ENCODE measurements at regions not wholly inside any gene's neighbourhood (a gene's known extent, or its start where the extent isn't known, plus 50 kb on each side); places are given as distances from the start of the nearest gene placed in this dataset.
"Not testable (repeated sequence)": the region's sequence is repeated elsewhere in the genome, so short reads cannot be mapped to it uniquely, and the experiment has no call there.

DNA sequence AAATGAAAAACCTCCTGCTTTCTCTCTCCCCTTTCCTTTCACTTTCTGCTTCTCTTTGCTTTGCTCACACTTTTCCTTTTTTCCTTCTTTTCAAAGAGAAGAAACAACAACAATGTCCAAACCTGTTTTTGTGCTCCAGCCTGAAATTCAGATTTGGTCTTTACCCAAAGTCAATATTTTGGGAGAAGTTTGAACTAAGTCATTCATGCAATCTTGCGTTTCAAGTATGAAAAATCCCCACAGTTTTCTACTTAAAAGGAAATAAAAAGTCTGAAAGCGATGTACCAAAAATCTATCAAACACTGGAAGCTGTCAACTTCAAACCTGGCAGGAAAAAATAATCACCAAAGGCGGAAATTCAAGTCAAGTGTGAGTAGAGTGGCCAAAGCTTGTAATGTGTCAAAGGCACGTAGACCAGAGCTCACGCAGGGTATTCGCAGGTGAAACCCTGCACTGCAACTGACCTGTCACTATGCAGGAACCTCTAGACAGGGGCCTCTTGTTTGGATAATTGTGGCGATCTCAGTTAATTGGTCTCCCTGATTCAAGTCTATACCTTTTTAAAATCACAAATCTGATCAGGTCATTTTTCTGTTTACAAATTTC lies 118.8 kb upstream of the GALNT15 start:
- DNase-seq, result no peak

DNA sequence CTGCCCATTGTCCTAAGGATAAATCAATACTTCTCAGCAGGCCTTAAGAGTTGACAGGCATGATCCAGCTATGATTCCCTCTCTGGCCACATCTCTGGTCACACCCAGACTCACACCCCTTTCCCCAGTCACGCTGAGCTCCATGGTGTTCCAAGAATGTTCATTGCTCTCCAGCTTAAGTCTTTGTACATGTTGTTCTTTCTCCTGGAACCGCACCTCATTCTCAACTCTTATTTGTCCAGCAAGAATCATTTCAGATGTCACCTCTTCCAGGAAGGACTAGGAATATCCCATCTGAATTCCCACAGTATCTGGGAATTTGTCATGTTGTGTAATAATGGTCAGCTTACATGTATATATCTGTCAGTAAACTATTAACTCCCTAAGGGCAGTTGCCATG lies 118.3 kb upstream of the GALNT15 start:
- no peak for DNase-seq

DNA sequence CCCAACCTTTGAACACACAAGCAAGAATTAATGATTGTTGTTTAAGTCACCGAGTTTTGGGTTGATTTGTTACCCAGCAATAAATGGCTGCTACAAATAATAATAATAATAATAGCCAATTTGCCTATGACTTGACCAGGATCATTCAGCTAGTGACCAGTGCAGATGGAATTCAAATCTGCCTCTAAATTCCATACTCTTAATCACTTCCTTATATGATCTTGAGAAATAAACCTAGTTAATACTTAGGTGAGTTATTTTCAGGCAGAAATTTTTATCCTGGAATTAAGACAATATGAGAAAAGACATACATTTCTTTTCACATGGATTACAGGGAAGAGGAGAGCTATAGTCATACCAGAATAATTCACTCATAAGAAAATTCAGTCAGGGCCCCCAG lies 116.0 kb upstream of the GALNT15 start:
- DNase-seq, result no peak

DNA sequence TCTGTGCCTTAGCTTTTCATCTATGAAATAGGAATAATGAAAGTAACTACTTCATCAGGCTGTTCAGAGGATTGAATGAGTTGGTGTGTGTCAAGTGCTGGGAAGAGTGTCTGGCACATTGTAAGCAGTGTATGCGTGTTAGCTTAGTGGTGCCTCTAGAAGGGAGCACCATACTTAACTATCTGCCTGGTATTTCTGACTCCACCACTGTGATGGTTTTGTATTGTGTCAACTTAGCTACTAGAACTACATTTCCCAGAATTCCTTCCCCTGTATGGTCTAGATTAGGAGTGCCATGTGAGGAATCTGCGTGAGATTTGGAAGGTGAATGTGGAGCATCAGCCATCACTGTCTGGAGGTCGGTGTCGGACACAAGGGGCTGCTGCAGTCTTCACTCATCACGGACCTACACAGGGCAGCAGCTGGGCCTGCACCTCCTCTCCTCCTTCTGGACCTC lies 115.4 kb upstream of the GALNT15 start:
- no peak for DNase-seq

DNA sequence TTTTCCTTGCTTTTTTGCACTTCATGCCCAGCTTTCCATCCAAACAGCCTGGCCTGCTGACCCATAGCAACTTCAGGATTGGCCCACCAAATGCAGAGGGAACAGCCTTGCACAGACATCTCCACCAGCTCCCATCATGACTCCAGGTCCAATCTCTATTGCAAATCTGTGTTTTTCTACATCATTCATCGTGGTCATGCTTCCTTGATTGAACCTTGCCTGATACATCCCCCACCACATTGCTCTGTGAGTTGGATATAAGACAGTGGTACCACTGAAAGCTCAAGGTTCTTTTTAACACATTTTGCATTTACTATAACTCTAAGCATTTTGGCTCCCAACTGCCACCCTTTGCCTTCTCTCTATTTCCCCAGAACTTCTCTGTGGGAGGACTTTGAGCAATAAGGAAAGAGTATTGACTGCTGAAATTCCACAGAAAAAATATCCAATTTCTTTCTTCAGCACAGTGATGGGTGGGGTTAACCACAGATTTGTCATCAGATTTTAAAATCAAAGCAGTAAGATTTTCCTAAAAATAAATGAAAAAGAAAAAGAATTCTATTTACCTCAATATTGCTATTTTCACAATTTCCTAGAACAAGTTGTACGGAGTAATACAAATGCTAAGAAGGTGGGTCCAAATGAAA lies 114.6 kb upstream of the GALNT15 start:
- no peak for DNase-seq

DNA sequence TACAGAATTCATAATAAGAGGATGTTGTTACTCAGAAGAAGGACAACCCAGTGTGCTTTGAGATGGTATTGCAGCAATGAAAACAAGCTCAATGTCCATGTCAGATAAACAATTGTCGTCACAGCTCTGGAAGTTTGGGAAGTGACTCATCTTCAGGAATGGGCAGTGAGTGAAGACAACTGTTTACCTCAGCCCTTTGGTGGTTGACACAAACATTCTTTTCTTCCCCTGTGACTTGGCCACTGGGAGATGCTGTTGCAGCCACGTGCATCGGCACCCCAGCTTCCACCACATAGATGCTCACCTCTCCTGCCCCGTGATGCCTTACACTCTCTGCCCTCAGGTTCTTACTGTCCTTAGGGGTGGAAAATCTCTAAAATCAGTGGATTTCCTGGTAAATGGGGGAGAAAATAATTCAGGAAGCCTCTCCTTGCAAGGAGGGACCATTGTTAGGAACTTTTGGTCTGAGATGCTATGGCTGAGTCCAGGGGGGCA lies 114.1 kb upstream of the GALNT15 start:
- DNase-seq, result no peak

DNA sequence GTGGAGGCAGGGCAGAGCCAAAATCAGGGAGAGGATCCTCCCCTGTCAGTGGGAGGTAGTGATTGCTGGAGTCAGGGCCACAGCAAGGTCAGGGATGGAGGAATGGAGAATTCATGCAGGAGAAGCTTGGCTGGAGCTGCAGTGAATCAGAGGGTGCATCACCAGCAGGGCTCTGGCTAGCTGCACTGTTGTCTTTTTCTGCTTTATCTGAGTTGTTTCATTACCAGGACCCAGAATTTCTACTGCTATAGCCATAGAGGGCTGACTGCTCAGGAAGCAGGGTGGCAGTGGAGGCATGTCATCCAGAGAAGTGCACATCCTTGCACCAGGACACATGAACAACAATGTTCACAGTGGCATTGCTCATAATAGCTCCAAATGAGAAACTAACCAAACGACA lies 113.5 kb upstream of the GALNT15 start:
- DNase-seq, result no peak

DNA sequence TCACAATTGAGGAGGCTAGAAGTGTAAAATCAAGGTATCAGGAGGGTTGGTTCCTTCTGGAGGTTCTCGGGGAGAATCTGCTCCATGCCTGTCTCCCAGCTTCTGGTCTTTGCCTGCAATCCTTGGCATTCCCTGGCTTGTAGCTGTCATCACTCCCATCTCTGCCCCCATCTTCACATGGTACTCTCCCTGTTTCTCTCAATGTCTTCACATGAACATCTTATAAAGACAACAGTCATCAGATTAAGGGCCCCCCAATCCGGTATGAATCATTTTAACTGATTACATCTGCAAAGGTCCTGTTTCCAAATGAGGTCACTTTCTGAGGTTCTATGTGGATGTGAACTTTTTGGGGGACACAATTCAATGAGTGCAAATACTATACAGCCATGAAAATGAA lies 113.0 kb upstream of the GALNT15 start:
- no peak for DNase-seq

DNA sequence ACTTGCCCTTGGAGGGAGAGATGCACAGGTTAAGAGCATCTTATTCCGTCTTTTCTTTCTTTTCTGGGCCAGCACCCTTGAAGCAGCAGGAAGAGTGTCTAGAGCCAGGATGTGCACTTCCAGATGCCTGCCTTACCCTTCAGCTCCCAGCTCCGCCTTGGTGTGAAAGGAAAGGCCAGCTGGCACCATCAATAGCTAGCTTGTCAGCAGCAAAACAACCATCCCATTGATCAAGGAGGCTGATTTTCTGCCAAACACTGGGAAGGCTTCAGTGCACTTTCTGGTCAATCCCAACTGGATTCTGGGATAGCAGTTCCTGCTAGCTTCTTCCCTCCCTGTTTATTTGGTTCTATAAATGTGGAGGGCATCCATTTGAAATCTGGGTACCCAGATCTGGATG lies 110.9 kb upstream of the GALNT15 start:
- DNase-seq, result no peak

DNA sequence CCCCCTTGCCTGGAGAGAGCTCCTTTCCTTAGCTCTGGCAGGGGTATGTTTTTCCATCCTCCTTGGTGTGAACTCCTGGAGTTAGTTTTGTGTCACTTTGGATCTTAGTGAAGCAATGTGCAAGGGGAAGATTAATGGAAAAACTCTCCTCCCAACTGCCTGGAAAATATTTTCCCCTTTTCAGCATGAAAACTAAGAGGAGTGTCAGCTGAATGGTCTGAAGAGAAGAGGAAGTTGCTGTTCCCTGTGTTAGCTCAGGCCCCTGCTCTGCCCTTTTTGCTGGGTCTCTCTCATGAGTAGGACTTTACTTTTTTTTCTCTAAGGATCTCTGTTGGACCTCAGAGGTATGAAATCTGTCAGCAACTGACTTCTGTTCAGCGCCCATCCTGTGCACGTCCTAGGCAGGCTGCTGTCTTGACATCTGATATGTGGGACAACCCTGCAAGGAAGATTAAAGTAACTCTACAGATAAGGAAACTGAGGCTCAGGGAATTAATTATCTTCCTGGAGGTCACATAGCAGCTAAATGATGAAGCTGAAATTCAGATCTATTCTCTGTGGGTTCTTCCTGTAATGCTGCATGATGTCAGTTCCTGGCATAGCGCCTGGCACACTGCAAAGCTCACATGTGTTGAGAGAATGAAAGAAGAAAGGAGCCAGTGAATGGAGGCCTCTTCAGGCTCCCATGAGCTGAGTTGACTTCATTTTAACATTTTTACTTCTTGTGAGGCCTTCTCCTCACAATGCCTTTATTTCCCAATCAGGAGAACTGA lies 109.7 kb upstream of the GALNT15 start:
- DNase-seq, result no peak

DNA sequence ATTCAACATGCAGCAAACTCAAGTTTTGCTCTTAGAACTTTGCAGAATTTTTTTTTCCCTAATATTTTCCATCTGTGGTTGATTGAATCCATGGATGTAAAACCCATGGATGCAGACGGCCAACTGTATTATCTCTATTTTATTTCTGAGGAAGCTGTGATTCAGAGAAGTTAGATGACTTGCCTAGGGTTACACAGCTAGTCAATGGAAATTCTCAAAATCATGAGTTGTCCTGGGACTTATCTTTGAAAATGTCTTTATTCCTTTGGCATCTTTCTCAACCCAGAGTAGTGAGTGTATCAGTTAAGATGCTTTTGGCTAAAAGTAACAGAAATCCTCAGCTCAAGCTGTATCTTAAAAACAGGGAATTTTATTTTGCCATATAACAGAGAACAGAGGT lies 107.9 kb upstream of the GALNT15 start:
- DNase-seq, result no peak

DNA sequence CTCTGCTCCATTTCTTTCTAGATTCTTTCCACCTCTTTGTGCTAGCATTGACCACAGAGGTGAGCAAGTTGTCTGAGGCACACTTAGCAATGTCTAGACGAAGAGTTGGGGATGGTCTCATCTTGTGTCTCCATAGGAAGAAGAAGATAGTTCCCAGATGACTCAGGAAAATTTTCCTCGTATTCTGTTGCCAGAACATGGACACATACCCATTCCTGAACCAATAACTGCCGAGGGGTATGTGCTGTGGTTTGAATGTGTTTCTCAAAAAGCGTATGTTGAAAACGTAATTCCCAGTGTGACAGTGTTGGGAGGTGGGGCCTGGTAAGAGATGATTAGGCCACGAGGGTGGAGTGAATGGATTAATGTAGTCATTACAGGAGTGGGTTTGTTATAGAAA lies 107.5 kb upstream of the GALNT15 start:
- DNase-seq, result no peak

DNA sequence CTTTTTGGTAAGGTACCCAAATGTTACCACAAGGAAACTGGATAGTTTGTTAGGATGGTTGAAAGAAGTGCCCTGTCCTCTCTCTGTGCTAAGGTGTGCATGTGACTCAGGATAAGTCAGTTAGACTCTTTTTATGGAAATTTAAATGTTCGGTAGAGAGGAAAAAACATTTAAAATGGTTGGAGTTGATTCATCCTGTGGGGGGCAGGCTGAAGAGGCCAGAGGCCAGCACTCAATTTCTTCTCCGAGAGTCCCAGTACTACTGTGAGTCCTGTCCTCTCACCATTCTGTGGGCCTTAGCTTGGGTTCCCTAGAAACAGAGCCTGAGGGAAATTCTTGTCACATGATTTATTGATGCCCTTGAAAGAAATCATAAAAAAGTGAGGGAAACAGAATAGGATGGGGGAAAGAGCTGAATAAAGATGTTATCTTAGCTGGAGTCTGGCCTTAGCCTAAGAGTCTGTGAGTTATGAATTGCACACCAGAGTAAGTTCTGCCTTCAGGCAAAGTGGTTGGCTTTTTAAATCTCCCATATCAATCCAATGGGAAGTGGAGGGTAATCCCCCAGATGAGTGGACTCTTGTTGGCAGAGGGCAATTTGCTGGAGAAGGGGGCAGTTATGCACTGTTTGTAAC lies 106.5 kb upstream of the GALNT15 start:
- no peak for DNase-seq

DNA sequence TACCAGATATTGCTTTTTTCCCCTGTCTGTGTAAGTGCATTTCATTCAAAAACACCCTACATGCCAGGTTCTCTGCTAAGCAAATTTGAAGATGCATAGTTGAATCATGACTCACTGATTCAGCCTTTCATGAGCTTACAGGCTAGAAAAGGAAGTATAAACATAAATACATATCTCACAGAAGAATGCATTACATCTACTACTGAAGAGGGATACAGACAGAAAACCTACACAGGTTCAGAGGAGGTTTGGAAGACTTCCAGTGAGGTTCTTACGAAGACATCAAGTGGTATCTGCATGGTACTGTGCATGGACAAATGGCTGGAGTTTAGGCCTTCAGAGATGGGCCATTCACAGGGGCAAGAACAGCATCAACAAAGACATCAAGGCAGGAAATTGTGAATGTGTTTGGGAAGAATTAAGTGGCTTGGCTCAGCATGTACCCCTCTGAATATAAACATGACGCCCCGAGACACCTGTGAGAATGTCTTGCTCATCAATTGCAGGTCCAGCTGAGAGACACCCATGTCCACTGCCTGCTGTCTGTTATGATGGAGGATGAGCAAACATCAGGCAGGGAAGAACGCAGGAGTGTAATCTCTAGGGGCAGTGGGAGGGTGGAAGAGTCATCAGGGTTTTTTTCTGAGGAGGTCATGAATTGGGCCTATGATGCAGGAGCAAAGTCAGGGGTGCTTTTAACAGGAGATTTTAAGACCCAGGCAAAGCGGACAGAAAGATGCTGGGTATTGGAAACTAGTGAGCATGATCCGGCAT lies 105.1 kb upstream of the GALNT15 start:
- DNase-seq, result no peak

DNA sequence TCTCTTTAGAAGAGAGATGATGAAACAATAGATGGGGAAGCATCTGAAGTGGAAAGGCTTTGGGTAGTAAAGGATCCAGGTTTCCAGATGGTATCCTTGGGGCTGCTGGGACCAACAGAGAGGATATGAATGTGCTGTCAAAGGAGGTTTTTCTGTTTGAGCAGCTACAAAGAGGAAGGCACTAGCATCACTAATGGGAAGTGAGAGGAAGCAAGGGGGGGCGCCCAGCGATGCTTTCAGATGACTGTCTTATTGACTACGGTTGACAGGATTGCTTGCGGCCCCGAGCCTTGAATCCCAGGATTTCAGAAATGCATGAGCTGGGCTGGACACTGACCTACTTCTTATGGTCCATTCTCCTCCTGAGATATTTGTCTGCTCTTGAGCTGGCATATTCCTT lies 103.8 kb upstream of the GALNT15 start:
- DNase-seq, result no peak

DNA sequence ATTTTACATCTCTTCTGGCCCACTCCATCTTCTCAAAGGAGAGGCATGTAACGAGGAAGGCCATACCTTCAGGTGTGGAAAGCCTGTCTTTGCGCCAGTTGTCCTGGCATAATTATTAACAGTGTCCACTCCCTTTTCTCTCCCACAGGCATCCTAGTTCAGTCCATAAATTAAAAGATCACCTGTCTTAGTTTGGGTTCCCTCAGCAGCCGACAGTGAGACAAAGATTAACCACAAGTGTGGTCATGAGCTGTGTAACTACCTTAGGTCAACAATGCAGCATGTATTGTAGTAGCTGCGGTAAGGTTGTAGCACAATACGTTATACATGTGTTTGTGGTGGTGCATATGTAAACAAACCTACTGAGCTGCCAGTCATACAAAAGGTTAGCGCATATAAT lies 103.3 kb upstream of the GALNT15 start:
- DNase-seq, result no peak

DNA sequence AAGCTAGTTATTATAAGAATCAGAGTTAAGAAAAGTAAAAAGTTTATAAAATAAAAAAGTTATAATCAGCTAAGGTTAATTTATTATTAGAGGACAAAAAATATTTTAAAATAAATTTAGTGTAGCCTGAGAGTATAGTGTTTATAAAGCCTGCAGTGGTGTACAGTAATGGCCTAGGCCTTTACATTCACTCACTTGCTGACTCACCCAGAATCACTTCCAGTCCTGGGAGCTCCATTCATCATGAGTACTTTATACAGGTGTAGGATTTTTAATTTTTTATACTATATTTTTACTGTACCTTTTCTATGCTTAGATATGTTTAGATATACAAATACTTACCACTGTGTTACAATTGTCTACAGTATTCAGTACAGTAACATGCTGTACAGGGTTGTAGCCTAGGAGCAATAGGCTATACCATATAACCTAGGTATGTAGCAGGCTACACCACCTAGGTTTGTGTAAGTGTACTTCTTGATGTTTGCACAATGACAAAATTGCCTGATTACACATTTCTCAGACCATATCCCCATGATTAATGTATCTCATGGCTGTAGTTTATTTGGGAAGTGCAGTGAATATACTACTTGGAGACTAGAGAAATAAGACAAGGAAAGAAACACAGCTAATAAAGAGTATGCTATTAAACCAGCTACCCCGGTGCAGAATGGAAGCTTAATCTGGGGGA lies 101.9 kb upstream of the GALNT15 start:
- no peak for DNase-seq

DNA sequence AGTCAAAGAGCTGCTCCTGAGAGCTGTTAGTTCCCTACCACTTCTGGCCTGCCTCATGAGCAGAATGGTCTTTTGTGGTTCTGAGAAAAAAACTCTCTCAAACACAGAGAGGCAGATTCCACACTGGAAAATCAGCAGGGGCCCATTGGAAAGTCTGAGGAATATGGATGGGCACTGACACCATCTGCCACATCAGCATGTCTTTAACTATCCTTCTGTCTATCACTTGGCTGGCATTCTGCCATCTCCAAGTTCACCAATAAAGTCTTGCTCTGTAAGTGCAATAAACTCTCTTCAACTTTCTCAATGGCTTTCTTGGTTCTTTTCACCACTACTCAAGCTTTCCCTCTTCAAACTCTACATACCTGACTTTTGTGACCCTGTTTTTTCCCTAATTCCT lies 101.3 kb upstream of the GALNT15 start:
- no peak for DNase-seq

DNA sequence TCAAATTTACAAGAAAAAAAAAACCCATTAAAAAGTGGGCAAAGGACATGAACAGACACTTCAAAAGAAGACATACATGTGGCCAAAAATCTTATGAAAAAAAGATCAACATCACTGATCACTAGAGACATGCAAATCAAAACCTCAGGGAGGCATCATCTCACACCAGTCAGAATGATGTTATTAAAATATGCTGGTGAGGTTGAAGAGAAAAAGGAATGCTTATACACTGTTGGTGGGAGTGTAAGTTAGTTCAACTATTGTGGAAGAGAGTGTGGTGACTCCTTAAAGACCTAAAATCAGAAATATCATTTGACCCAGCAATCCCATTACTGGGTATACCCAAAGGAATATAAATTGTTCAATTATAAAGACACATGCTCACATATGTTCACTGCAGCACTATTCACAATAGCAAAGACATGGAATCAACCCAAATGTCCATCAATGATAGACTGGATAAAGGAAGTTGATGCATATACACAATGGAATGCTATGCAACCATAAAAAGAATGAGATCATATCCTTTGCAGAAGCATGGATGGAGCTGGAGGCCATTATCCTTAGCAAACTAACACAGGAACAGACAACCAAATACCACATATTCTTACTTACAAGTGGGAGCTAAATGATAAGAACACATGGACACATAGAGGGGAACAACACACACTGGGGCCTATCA lies 100.3 kb upstream of the GALNT15 start:
- not testable (repeated sequence) for DNase-seq

DNA sequence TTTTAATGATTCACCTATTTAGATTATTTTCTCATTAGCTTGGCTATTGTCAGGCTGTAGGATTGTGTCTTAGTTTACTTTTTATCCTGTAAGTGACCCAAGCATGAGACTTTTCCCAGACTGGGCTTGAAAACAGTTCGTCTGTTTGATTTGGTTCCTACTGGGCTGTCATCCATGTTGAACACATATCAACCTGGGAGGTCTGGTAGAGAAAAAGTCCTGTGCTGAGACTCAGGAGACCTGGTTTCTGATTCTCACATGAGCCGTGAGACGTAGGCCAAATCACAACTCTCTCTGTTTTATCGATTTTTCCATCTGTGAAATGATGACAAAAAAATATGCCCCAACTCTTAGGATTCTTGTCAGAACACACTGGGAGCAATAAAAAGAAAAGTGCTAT lies 98.8 kb upstream of the GALNT15 start:
- DNase-seq, result no peak

DNA sequence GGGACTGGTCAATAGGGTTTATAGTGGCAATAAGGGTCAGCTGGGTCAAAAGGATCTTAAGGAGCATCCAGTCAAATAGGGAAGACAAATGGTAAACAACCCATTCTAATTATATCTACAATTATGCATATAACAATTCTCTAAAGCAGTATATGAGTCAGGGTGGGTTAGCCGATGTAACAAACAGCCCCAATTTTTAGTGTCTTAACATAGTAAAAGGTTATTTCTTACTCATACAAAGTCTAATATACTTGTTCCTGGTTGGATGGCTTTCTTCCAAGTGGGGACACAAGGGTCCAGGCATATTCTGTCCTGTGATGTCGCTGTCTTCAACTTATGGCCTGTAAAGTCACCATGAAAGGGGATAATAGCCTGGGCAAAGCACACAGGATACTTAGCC lies 97.9 kb upstream of the GALNT15 start:
- DNase-seq, result no peak

DNA sequence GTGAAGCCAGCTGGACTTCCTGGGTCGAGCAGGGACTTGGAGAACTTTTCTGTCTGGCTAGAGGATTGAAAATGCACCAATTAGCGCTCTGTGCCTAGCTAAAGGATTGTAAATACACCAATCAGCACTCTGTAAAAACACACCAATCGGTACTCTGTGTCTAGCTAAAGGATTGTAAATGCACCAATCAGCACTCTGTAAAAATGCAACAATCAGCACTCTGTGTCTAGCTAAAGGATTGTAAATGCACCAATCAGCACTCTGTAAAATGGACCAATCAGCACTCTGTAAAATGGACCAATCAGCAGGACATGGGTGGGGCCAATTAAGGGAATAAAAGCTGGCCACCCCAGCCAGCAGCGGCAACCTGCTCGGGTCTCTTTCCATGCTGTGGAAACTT lies 97.3 kb upstream of the GALNT15 start:
- DNase-seq, result not testable (repeated sequence)
